GM23338 (cell line): ENCODE measurements at regions not wholly inside any gene's neighbourhood (a gene's known extent, or its start where the extent isn't known, plus 50 kb on each side); places are given as distances from the start of the nearest gene placed in this dataset.

ENCODE experiments used
- CTCF ChIP-seq, 2 experiments: fragments of 200-600 bp in 1 of 2; sonication (generic) in 1 of 2; conservative IDR thresholded peaks; 2 replicates each; pipeline versions ENCODE4 v1.5.1 to v1.6.1; 2016 to 2017; ENCODE audit warnings: antibody characterized with exemption in 2 of 2, low read depth in 2 of 2, mild to moderate bottlenecking in 2 of 2, moderate library complexity in 1 of 2
- EZH2 ChIP-seq: fragments of 200-600 bp; sonication (generic); IDR thresholded peaks from one replicate; pipeline ENCODE4 v1.8.0; 2017; ENCODE audit warnings: antibody characterized with exemption, mild to moderate bottlenecking, low read depth; ENCODE audit not compliant: unreplicated experiment
- EZH2phosphoT487 ChIP-seq: fragments of 200-600 bp; sonication (generic); IDR thresholded peaks from one replicate; pipeline ENCODE4 v1.8.1; 2018; ENCODE audit warnings: antibody characterized with exemption; ENCODE audit not compliant: unreplicated experiment
- POLR2AphosphoS5 ChIP-seq: IDR thresholded peaks from 2 replicates; pipeline ENCODE4 v1.6.1; 2016; ENCODE audit warnings: antibody characterized with exemption, low read depth
- REST ChIP-seq: IDR thresholded peaks from one replicate; pipeline ENCODE4 v1.6.1; 2018; ENCODE audit warnings: antibody characterized with exemption; ENCODE audit not compliant: unreplicated experiment
- ZNF331 ChIP-seq: fragments of 250-450 bp; sonication (Bioruptor Pico); IDR thresholded peaks from 2 replicates; pipeline ENCODE4 v1.5.0; 2020; ENCODE audit warnings: low read depth, mild to moderate bottlenecking, moderate library complexity

GRCh38 chrX:45353456-45353855 is 152.8 kb upstream of the DIPK2B start:
- TF ChIP-seq ZNF331 (CRISPR knock-in tag) (no peak), POLR2AphosphoS5 (no peak), CTCF (conservative IDR thresholded peaks at IDR 0.05; ENCODE audit: low read depth in 2 of 2) (no peak), REST (no peak), EZH2 (no peak), EZH2phosphoT487 (no peak)
